Lung (tissue), 11 donors: ENCODE measurements at regions not wholly inside any gene's neighbourhood (a gene's known extent, or its start where the extent isn't known, plus 50 kb on each side); places are given as distances from the start of the nearest gene placed in this dataset.

Experiments used
- ATAC-seq: fragments of 200-7000 bp; cut with Tn5 transposase; one replicate; pipeline ENCODE4 v1.9.1; 2020; ENCODE audit warnings: moderate number of reproducible peaks; ENCODE audit not compliant: insufficient read depth, low FRiP score
- DNase-seq, 3 donors: peaks; one replicate each; pipeline ENCODE4 v3.0.0-alpha.2; 2013 to 2017
- H3K27ac ChIP-seq, 2 donors: one replicate each; pipeline ENCODE4 v1.5.1; 2013; ENCODE audit warnings: mild to moderate bottlenecking in 2 of 2, moderate library complexity in 2 of 2, control low read depth in 1 of 2, inconsistent platforms in 1 of 2, low read depth in 1 of 2, low read length in 1 of 2
- H3K27me3 ChIP-seq, 3 donors: one replicate each; pipeline ENCODE4 v1.5.1; 2013; ENCODE audit warnings: low read length in 2 of 3; ENCODE audit not compliant: control insufficient read depth in 3 of 3, insufficient read depth in 3 of 3
- H3K36me3 ChIP-seq, 4 donors: one replicate each; pipeline ENCODE4 v1.5.1; 2013; ENCODE audit warnings: low read length in 4 of 4, mild to moderate bottlenecking in 1 of 4, moderate library complexity in 1 of 4; ENCODE audit not compliant: control insufficient read depth in 4 of 4, insufficient read depth in 4 of 4
- H3K4me1 ChIP-seq, 5 donors: one replicate each; pipeline ENCODE4 v1.5.1; 2013; ENCODE audit warnings: low read length in 5 of 5, mild to moderate bottlenecking in 2 of 5, moderate library complexity in 1 of 5; ENCODE audit not compliant: control insufficient read depth in 5 of 5, insufficient read depth in 5 of 5
- H3K4me3 ChIP-seq: one replicate; pipeline ENCODE4 v1.5.1; 2013; ENCODE audit warnings: mild to moderate bottlenecking, control low read depth, moderate library complexity
- H3K9ac ChIP-seq, 2 donors: one replicate each; pipeline ENCODE4 v1.5.1; 2013; ENCODE audit warnings: low read length in 2 of 2, control low read depth in 1 of 2; ENCODE audit not compliant: insufficient read depth in 1 of 2
- H3K9me3 ChIP-seq, 4 donors: one replicate each; pipeline ENCODE4 v1.5.1; 2013; ENCODE audit warnings: low read length in 3 of 4, mild to moderate bottlenecking in 1 of 4, moderate library complexity in 1 of 4; ENCODE audit not compliant: control insufficient read depth in 4 of 4, insufficient read depth in 3 of 4
- WGBS, 2 donors: extraction: QIAGEN DNeasy Blood & Tissue Kit; methylation state at CpG; one replicate each; pipeline ENCODE4 v1.1.7; 2013; 5-methylcytosine and 5-hydroxymethylcytosine counted together
- TF ChIP-seq, protein P1 (sequence below): IDR thresholded peaks from 2 replicates; pipeline ENCODE4 v1.5.1; 2012; ENCODE audit warnings: mild to moderate bottlenecking; ENCODE audit errors: control extremely low read depth, extremely low read depth
- donor health status: control.
- donor health status: control.
- donor health status: Bipolar disorder and iron deficiency.
- donor health status: healthy.
- donor health status: DM: yes; HTN: yes; CAD: no.

DNA sequence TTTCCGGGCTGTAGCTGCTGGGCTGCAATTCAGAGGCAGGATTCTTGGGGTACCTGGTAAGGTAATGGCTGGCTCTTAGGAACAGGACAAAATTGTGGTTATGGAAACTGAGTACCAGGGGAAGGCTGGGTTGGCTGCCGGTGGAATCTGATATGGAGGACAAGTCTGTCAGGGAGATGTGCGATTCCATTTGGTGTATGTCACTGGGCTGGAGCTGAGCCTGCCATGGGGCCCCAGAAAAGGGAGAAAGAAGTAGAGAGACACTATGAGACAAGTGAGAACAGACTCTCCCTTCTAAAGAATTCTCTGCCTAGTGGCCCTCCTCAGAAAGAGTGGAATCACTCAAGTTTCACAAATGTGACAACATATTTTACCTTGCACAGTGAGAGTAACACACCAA lies 368.2 kb upstream of the ROPN1 start:
- H3K9me3 ChIP-seq, result no peaks in the 10 kb centered on the region
- TF ChIP-seq, protein P1, sequence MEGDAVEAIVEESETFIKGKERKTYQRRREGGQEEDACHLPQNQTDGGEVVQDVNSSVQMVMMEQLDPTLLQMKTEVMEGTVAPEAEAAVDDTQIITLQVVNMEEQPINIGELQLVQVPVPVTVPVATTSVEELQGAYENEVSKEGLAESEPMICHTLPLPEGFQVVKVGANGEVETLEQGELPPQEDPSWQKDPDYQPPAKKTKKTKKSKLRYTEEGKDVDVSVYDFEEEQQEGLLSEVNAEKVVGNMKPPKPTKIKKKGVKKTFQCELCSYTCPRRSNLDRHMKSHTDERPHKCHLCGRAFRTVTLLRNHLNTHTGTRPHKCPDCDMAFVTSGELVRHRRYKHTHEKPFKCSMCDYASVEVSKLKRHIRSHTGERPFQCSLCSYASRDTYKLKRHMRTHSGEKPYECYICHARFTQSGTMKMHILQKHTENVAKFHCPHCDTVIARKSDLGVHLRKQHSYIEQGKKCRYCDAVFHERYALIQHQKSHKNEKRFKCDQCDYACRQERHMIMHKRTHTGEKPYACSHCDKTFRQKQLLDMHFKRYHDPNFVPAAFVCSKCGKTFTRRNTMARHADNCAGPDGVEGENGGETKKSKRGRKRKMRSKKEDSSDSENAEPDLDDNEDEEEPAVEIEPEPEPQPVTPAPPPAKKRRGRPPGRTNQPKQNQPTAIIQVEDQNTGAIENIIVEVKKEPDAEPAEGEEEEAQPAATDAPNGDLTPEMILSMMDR, result no peak
- H3K36me3 ChIP-seq, result no peaks in the 10 kb centered on the region
- WGBS, 2 donors, result 86 to 89% methylated on average over 3 of the region's 3 CpGs
- ATAC-seq (no peak), DNase-seq (peak; percentile 67 to 74 (median 73))
- no peak overlapping the region for H3K27ac ChIP-seq
- no peak overlapping the region for H3K4me3 ChIP-seq
- H3K9ac ChIP-seq, result no peak overlapping the region
- no peaks in the 10 kb centered on the region for H3K27me3 ChIP-seq
- H3K4me1 ChIP-seq, result peaks cover 0 to 67% (median 31%) of the 10 kb centered on the region in 5 donors

DNA sequence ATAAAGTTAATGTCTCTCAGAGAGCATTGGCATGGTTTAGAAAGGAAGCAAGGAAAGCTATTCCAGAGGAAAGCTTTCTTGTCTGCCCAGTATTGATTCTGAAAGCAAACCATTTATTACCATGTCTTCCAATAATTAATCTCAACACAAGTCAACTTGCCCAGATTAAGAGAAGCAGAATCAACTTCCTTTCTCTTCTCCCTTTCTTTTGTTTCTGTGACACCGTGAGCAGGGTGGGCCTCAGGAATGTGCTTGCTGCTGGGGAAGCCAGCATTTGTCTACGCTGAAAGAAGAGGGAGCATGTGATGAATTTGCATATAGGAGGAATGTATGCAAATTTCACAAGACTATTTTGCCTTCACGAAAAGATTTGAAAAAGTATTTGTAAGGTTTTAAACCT lies 368.6 kb upstream of the ROPN1 start:
- Histone ChIP-seq H3K27me3 (no peaks in the 10 kb centered on the region), H3K9me3 (no peaks in the 10 kb centered on the region), H3K9ac (peak overlapping the region in 1 of 2 donors; percentile 2), H3K27ac (no peak overlapping the region), H3K36me3 (no peaks in the 10 kb centered on the region), H3K4me1 (peaks cover 0 to 71% (median 35%) of the 10 kb centered on the region in 5 donors), H3K4me3 (no peak overlapping the region)
- 67 to 83% methylated on average over 3 of the region's 3 CpGs for WGBS, 2 donors
- ATAC-seq, result no peak
- peak; percentile 66 to 73 (median 67) for DNase-seq
- TF ChIP-seq, protein P1, result no peak

DNA sequence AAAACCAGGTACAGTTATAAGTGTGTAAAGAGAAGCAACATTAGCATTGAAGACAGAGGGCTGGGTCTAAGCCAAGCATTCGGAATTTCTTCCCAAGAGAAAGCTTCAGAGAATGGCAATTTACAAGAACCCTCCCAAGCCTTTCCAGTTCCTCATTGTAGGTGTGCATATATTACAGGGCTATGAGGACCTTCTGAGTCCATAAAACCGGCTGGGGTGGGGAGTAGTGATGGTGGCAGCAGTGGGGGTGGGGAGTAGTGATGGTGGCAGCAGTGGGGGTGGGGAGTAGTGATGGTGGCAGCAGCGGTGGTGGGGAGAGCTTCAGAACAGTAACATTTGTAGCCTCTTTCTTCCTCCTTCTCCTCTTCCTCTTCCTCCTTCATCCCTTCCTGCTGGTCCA lies 368.7 kb upstream of the UMPS start:
- 82 to 88% methylated on average over 3 of the region's 3 CpGs for WGBS, 2 donors
- peaks cover 0 to 73% (median 35%) of the 10 kb centered on the region in 5 donors for H3K4me1 ChIP-seq
- ATAC-seq, result no peak

More for the DNA sequence above, 368.7 kb upstream of the UMPS start:
- TF ChIP-seq, protein P1, result no peak
- DNase-seq, result peak in 2 of 3 donors; percentile 32 to 37
- H3K27ac ChIP-seq, result no peak overlapping the region
- no peaks in the 10 kb centered on the region for H3K9me3 ChIP-seq
- H3K27me3 ChIP-seq, result no peaks in the 10 kb centered on the region
- H3K9ac ChIP-seq, result no peak overlapping the region
- no peaks in the 10 kb centered on the region for H3K36me3 ChIP-seq
- H3K4me3 ChIP-seq, result no peak overlapping the region
